ENCODE measurements at regions not wholly inside any gene's neighbourhood (a gene's known extent, or its start where the extent isn't known, plus 50 kb on each side); places are given as distances from the start of the nearest gene placed in this dataset.

GRCh38 chr20:8951164-8951563, 117.7 kb upstream of the PLCB4 start:
- TF ChIP-seq, protein P1, sequence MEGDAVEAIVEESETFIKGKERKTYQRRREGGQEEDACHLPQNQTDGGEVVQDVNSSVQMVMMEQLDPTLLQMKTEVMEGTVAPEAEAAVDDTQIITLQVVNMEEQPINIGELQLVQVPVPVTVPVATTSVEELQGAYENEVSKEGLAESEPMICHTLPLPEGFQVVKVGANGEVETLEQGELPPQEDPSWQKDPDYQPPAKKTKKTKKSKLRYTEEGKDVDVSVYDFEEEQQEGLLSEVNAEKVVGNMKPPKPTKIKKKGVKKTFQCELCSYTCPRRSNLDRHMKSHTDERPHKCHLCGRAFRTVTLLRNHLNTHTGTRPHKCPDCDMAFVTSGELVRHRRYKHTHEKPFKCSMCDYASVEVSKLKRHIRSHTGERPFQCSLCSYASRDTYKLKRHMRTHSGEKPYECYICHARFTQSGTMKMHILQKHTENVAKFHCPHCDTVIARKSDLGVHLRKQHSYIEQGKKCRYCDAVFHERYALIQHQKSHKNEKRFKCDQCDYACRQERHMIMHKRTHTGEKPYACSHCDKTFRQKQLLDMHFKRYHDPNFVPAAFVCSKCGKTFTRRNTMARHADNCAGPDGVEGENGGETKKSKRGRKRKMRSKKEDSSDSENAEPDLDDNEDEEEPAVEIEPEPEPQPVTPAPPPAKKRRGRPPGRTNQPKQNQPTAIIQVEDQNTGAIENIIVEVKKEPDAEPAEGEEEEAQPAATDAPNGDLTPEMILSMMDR (IDR thresholded peaks at IDR 0.05; ENCODE audit: insufficient read depth, low read depth, low read length): no peak
- no peak overlapping the region for H3K4me3 ChIP-seq (ENCODE audit: low read depth, low read length)
- DNase-seq (ENCODE audit: low read depth): peak; percentile 18

DNA sequence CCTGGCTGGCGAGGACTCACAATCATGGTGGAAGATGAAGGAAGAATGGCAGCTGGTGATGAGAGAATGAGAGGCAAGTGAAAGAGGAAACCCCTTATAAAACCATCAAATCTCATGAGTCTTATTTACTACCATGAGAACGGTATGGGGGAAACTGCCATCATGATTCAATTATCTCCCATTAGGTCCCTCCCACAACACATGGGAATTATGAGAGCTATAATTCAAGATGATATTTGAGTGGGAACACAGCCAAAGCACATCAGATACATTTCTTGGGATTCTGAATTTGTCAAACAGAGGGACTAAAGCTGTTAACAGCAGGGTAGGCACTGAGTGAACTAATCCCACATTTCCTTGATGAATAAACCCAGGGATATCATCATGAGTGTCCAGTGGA, 116.2 kb upstream of the PLCB4 start:
- TF ChIP-seq, protein P1 (IDR thresholded peaks at IDR 0.05; ENCODE audit: insufficient read depth, low read depth, low read length): no peak
- DNase-seq (ENCODE audit: low read depth): no peak
- H3K4me3 ChIP-seq (ENCODE audit: low read depth, low read length): no peak overlapping the region

DNA sequence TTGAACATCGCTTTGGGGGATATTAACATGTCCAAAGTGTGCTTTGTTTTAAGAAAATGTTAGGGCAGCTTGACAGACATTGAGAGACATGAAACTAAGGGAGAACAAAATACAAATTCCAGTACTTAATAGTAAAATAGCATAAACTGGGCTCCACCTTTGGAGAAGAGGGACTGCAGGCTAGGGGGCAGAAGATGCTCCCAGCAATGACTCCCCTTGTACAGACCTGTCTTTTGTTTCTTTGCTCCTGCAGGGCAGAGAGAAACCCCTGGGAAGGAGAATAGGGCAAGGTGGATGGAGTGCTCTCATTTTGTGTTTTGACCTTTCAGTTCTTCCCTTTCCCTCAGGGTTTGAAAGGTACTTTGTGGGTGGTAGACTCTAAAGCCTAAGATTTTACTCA, 115.6 kb upstream of the PLCB4 start:
- DNase-seq (ENCODE audit: low read depth): no peak
- TF ChIP-seq, protein P1 (IDR thresholded peaks at IDR 0.05; ENCODE audit: insufficient read depth, low read depth, low read length): no peak

DNA sequence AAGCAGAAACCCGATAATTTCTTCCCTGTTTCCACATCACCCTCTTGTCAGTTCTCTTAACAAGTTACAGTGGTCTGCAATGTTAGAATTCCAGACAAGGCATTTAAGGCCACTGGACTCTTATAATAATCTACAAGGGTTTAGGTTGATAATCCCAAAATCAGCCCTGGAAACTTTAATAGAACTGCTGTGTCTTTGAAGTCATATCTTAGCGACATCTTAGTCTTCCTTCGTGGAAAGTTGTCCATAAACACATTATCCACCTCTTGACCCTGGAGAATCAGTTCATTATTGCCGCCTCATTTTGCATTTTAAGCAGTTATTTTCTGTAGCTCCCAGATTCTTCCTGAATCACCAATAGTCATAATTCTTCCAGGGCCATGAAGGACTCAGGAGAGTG, 108.6 kb upstream of the PLCB4 start:
- TF ChIP-seq, protein P1 (IDR thresholded peaks at IDR 0.05; ENCODE audit: insufficient read depth, low read depth, low read length): no peak
- H3K4me3 ChIP-seq (ENCODE audit: low read depth, low read length): no peak overlapping the region
- DNase-seq (ENCODE audit: low read depth): no peak

More for the DNA sequence above, 115.6 kb upstream of the PLCB4 start:
- H3K4me3 ChIP-seq (ENCODE audit: low read depth, low read length): no peak overlapping the region

- TF ChIP-seq, protein P1 (IDR thresholded peaks at IDR 0.05; ENCODE audit: insufficient read depth, low read depth, low read length): no peak
- no peak for DNase-seq (ENCODE audit: low read depth)
- H3K4me3 ChIP-seq (ENCODE audit: low read depth, low read length): no peak overlapping the region
These were observed 105.6 kb upstream of the PLCB4 start for GRCh38 chr20:8963330-8963729.

GRCh38 chr20:8964959-8965562, 103.8 kb upstream of the PLCB4 start:
- H3K4me3 ChIP-seq (ENCODE audit: low read depth, low read length): no peak overlapping the region
- TF ChIP-seq, protein P1 (IDR thresholded peaks at IDR 0.05; ENCODE audit: insufficient read depth, low read depth, low read length): no peak
- DNase-seq (ENCODE audit: low read depth): no peak

DNA sequence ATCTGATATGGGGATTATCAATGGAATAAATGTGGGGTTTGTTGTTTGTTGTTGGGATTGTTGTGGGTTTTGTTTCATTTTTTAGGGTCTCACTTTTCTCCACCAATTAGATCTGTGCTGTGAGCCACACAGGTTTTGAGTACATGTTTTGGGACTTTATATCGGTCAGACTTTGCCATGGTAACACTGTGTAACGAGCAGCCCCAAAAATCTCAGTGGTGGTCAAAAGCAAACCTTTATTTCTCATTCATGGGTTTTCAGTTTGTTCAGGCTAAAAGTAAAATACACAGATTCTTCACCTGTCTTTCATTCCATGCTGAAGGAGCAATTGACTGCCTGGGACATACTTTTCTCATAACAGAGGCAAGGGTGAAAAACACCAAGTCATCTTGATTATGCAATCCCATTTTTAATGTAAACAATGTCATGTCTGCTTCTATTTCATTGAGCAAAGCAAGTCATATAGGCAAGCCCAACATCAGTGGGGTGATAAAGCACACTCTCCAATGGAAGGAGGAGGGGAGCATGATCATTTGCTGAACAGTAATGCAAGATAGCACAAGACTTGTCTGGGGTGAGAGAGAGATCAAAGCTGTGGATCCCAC, 101.1 kb upstream of the PLCB4 start:
- DNase-seq (ENCODE audit: low read depth): no peak
- TF ChIP-seq, protein P1 (IDR thresholded peaks at IDR 0.05; ENCODE audit: insufficient read depth, low read depth, low read length): no peak

More for the DNA sequence above, 101.1 kb upstream of the PLCB4 start:
- no peak overlapping the region for H3K4me3 ChIP-seq (ENCODE audit: low read depth, low read length)
